HG02678 (cell line): ENCODE measurements at regions not wholly inside any gene's neighbourhood (a gene's known extent, or its start where the extent isn't known, plus 50 kb on each side); places are given as distances from the start of the nearest gene placed in this dataset.
"Not testable (repeated sequence)": the region's sequence is repeated elsewhere in the genome, so short reads cannot be mapped to it uniquely, and the experiment has no call there.

Experiments used
- ATAC-seq: cut with Tn5 transposase; IDR thresholded peaks from one replicate; pipeline ENCODE4 v1.9.1; 2021; ENCODE audit warnings: mild to moderate bottlenecking, moderate library complexity; ENCODE audit not compliant: unreplicated experiment

GRCh38 chr10:108003061-108003460 is 838.6 kb upstream of the SORCS1 start:
- no peak for ATAC-seq

DNA sequence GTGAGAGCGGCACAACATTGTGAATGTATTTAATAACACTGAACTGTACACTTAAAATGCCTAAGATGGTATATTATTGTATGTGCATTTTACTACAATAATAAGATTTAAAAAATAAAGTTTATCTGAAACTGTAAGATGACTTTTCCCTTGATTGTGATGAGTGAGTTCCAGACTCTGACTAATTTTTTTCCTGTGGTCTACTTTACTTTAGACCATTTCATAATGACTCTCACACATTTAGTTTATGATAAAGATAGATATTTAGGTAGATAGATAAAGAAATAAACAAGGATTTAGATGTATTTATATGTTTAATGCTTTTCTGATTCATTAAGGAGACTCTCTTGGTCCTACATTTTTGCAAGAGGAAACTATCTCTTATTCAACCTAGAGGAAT is 835.9 kb upstream of the SORCS1 start:
- ATAC-seq = no peak

GRCh38 chr10:107994621-107995270 is 830.2 kb upstream of the SORCS1 start:
- peak; percentile 59 for ATAC-seq

GRCh38 chr10:107986571-107986970 is 822.1 kb upstream of the SORCS1 start:
- no peak for ATAC-seq

- no peak for ATAC-seq
These were observed 820.1 kb upstream of the SORCS1 start for GRCh38 chr10:107984581-107984980.

DNA sequence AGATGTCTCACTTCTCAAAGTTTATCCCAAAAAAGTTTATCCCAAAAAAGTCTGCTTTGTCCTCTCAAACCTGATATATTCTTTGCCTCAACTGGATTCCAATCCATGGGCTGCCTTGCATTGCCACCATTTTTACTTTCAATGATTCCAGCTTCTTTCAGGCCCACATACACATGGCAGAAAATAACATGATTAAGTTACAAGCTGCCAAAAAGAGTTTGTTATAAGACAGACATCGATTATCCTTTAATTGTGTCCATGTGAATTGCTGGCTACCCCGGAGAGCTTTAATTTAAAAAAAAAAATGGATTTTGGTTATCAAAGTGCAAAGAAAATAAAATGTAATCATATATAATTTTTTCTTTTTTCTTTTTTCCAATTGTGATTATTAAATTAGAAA is 819.6 kb upstream of the SORCS1 start:
- no peak for ATAC-seq

- ATAC-seq = no peak
These were observed 813.9 kb upstream of the SORCS1 start for GRCh38 chr10:107978455-107978854.

- no peak for ATAC-seq
These were observed 807.5 kb upstream of the SORCS1 start for GRCh38 chr10:107971973-107972372.

DNA sequence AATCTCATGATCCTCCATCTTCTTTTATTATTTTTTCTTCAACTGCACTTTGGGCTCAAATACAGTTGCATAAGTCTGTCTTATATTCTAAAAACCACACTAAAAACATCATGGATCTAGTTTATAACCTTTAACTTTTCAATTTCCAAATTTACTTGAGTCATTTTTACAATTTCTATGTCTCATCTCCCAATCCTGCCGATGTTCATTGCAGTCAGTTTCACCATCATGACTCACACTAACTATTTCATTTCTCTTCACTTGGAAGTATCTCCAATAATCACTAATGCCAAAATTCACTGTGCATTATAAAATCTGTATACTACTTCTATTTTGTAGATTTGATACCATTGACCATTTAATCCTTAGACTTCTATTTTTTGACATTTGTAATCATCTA is 806.9 kb upstream of the SORCS1 start:
- no peak for ATAC-seq

- ATAC-seq = no peak
These were observed 806.0 kb upstream of the SORCS1 start for GRCh38 chr10:107970512-107970911.

DNA sequence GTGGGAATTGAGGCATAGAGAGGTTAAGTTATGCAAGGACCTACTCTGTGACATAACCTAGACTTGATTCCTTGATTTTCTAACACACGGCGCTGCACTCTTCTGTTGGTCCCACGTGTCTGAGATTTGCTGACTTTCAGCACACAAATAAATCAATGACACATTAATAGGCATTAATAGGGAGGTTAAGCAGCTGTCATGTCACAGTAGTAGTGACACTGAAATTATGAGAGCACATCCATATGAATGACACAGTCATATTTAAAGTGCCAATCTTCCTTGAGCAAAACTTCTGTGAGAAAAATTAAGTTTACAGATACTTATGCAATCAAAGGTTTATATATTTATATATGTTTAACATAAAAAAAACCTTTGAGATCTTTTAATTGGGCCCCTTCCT is 805.4 kb upstream of the SORCS1 start:
- ATAC-seq = no peak

- ATAC-seq = no peak
These were observed 802.3 kb upstream of the SORCS1 start for GRCh38 chr10:107966826-107967225.

- ATAC-seq = no peak
These were observed 788.4 kb upstream of the SORCS1 start for GRCh38 chr10:107952649-107953556.

DNA sequence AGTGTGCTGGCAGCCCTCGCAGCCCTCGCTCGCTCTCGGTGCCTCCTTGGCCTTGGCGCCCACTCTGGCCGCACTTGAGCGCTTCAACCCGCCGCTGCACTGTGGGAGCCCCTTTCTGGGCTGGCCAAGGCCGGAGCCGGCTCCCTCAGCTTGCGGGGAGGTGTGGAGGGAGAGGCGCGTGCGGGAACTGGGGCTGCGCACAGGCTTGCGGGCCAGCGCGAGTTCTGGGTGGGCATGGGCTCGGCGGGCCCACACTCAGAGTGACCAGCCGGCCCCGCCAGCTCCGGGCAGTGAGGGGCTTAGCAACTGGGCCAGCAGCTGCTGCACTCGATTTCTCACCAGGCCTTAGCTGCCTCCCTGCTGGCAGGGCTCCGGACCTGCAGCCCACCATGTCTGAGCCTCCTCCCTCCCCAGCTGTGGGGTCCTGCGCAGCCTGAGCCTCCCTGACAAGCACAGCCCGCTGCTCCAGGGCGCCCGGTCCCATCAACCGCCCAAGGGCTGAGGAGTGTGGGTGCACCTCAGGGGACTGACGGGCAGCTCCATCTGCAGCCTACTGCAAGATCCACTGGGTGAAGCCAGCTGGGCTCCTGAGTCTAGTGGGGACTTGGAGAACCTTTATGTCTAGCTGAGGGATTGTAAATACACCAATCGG is 786.0 kb upstream of the SORCS1 start:
- not testable (repeated sequence) for ATAC-seq

- ATAC-seq = no peak
These were observed 778.3 kb upstream of the SORCS1 start for GRCh38 chr10:107942826-107943225.

DNA sequence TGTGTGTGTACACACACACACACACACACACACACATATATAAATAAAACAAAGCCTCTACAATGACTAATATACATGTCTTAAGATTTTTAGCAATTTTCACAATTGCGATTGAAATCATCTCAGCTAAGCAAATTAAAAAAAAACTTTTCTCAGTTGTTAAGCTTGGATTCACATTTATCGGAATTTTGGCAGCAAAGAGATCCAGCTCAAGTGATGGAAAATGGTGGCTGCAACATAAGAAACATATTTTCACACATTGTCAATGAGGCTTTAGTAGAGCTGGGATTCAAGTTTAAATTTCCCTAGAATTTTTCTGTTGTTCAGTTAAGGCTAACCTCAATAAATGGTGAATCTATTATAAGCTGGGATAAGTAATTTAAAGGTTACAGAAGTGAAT is 768.6 kb upstream of the SORCS1 start:
- ATAC-seq = no peak

- no peak for ATAC-seq
These were observed 767.3 kb upstream of the SORCS1 start for GRCh38 chr10:107931808-107932207.

DNA sequence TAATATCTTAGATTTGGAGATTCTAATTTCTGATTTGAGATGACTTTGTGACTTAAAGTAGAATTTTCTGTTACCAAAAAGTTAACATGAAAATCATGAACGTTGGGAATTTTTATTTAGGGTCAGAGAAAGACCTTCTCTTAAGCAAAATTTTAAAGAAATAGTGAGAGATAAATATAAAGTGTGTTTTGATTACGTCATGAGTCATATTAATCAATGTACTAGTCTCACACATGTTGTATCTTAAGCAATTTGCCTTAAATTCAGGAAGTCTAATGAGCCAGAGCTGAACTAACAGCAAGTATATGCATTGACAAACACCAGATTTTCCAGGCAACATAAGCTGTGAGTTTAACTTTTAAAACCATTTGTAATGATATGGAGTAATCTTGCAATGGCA is 765.5 kb upstream of the SORCS1 start:
- no peak for ATAC-seq

DNA sequence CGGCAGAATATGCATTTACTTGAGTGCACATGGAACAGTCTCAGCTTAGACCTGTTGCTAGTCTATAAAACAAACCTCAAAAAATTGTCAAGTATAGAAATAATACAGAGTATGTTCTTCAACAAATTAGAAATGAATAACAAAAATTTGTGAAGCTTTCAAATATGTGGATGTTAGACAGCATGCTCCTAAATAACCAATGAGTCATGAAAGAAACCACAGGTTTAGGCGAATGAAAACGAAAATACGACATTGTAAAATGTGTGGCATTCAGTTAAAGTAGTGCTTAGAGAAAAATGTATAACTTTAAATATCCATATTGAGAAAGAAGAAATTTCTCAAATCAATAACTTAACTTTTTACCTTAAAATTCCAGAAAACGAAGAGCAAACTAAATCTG is 760.0 kb upstream of the SORCS1 start:
- no peak for ATAC-seq

- no peak for ATAC-seq
These were observed 755.2 kb upstream of the SORCS1 start for GRCh38 chr10:107919626-107920235.

DNA sequence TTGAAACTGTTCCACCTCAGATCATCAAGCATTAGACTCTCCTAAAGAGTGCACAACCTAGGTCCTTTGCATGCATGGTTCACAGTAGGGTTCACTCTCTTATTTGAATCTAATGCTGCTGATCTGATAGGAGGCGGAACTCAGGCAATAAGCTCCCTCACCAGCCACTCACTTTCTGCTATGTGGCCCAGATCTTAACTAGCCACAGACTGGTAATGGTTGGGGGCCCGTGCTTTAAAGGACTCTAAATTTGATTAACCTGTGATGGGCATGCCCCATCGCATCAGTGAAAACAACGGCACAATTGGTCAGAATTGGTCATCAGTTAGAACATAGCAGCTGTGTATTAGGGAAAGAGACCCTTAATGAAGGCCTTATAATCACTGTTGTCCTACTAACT is 753.7 kb upstream of the SORCS1 start:
- no peak for ATAC-seq
